Loucy (cell line): ENCODE measurements at regions not wholly inside any gene's neighbourhood (a gene's known extent, or its start where the extent isn't known, plus 50 kb on each side); places are given as distances from the start of the nearest gene placed in this dataset.

Source experiments
- H2AFZ ChIP-seq: fragments of 200-600 bp; sonication (generic); 2 replicates; pipeline ENCODE4 v1.6.0; 2016; ENCODE audit warnings: antibody characterized with exemption, mild to moderate bottlenecking, low read length, moderate library complexity
- H3F3A ChIP-seq: fragments of 200-600 bp; 2 replicates; pipeline ENCODE4 v1.6.0; 2016; ENCODE audit warnings: antibody characterized with exemption, low read depth, mild to moderate bottlenecking
- H3K27me3 ChIP-seq: fragments of 200-600 bp; sonication (generic); 2 replicates; pipeline ENCODE4 v1.6.1; 2014; ENCODE audit warnings: low read length, mild to moderate bottlenecking; ENCODE audit not compliant: insufficient read depth, poor library complexity, severe bottlenecking
- H3K36me3 ChIP-seq: fragments of 200-600 bp; sonication (generic); 2 replicates; pipeline ENCODE4 v1.6.1; 2016; ENCODE audit warnings: low read length; ENCODE audit not compliant: insufficient read depth
- H3K4me1 ChIP-seq: fragments of 200-600 bp; sonication (generic); 2 replicates; pipeline ENCODE4 v1.5.1; 2014; ENCODE audit warnings: low read length, mild to moderate bottlenecking; ENCODE audit not compliant: insufficient read depth, poor library complexity, severe bottlenecking
- H3K4me2 ChIP-seq: fragments of 200-600 bp; sonication (generic); 2 replicates; pipeline ENCODE4 v1.6.0; 2014; ENCODE audit warnings: antibody characterized with exemption, low read length, low read depth, mild to moderate bottlenecking; ENCODE audit not compliant: poor library complexity, severe bottlenecking
- H3K4me3 ChIP-seq: fragments of 200-600 bp; sonication (generic); 2 replicates; pipeline ENCODE4 v1.5.1; 2014; ENCODE audit warnings: low read length, mild to moderate bottlenecking, mixed read lengths; ENCODE audit not compliant: poor library complexity, severe bottlenecking
- H3K79me2 ChIP-seq: fragments of 200-600 bp; sonication (generic); 2 replicates; pipeline ENCODE4 v1.6.1; 2014; ENCODE audit warnings: low read length; ENCODE audit not compliant: insufficient read depth
- H3K9ac ChIP-seq: fragments of 200-600 bp; sonication (generic); 2 replicates; pipeline ENCODE4 v1.6.0; 2014; ENCODE audit warnings: mild to moderate bottlenecking, low read depth, low read length, moderate library complexity; ENCODE audit not compliant: poor library complexity, severe bottlenecking
- H3K9me2 ChIP-seq: fragments of 200-600 bp; sonication (generic); replicated peaks from 2 replicates; pipeline ENCODE4 v1.6.1; 2016; ENCODE audit warnings: low read depth, low read length, mixed read lengths
- H3K9me3 ChIP-seq: fragments of 200-600 bp; sonication (generic); 2 replicates; pipeline ENCODE4 v1.6.1; 2014; ENCODE audit warnings: mild to moderate bottlenecking, antibody characterized with exemption, low read length, low read depth; ENCODE audit not compliant: insufficient read depth
- H4K20me1 ChIP-seq: fragments of 200-600 bp; sonication (generic); 2 replicates; pipeline ENCODE4 v1.6.0; 2014; ENCODE audit warnings: antibody characterized with exemption, low read length, mild to moderate bottlenecking; ENCODE audit not compliant: insufficient read depth, poor library complexity, severe bottlenecking
- EZH2phosphoT487 ChIP-seq: fragments of 200-600 bp; IDR thresholded peaks from 2 replicates; pipeline ENCODE4 v1.6.1; 2018; ENCODE audit warnings: antibody characterized with exemption, mild to moderate bottlenecking, moderate library complexity, borderline replicate concordance
- TF ChIP-seq, protein P1 (sequence below): fragments of 200-600 bp; sonication (generic); conservative IDR thresholded peaks from 2 replicates; pipeline ENCODE4 v1.5.1; 2014; ENCODE audit warnings: mild to moderate bottlenecking, antibody characterized with exemption, low read length

DNA sequence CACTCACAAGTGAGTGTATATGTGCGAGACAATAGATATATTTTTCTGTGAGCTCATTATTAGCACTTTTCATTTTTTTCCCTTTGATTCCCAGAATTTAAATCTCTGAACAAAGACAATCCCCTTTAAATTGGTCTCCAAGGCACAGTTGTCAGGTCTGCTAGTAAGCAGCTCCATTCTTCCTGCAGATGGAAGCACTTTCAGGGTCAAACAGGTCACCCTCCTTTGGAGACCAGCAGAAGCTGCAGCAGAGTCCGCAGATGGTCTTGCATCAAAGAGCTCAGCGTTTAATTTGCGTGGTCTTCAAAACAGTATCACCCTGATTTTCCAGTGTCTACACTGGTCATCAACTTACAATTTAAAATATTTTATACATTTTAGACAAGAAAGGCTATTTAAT is 543.8 kb downstream of the ARL4A start:
- Histone ChIP-seq H2AFZ (no peak overlapping the region), H3K4me3 (no peak overlapping the region), H3F3A (no peaks in the 10 kb centered on the region), H3K27me3 (no peaks in the 10 kb centered on the region), H3K4me1 (no peaks in the 10 kb centered on the region), H3K9me2 (no peaks in the 10 kb centered on the region), H4K20me1 (no peaks in the 10 kb centered on the region), H3K4me2 (no peak overlapping the region), H3K36me3 (no peaks in the 10 kb centered on the region), H3K9ac (no peak overlapping the region), H3K9me3 (no peaks in the 10 kb centered on the region), H3K79me2 (no peaks in the 10 kb centered on the region)
- no peak for TF ChIP-seq EZH2phosphoT487
- TF ChIP-seq, protein P1, sequence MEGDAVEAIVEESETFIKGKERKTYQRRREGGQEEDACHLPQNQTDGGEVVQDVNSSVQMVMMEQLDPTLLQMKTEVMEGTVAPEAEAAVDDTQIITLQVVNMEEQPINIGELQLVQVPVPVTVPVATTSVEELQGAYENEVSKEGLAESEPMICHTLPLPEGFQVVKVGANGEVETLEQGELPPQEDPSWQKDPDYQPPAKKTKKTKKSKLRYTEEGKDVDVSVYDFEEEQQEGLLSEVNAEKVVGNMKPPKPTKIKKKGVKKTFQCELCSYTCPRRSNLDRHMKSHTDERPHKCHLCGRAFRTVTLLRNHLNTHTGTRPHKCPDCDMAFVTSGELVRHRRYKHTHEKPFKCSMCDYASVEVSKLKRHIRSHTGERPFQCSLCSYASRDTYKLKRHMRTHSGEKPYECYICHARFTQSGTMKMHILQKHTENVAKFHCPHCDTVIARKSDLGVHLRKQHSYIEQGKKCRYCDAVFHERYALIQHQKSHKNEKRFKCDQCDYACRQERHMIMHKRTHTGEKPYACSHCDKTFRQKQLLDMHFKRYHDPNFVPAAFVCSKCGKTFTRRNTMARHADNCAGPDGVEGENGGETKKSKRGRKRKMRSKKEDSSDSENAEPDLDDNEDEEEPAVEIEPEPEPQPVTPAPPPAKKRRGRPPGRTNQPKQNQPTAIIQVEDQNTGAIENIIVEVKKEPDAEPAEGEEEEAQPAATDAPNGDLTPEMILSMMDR, result no peak

DNA sequence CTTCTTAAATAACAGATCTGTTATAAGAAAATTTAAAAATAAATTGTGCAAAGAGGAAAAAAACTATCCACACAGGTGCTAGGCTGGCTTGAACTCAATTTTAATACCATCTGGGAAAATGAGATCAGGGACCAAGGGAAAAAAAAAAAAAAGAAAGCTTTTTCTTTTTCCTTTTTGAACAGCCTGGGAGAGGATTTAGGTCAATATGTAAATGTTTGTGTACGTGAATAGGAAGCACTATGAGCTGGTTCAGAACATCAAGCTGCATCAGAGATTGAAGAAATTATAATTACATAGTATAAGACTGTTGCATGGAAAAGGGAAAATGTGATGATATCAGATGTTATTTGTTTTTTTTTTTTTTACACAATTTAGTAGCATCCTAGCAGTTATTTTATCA is 548.0 kb downstream of the ARL4A start:
- Histone ChIP-seq H3K4me3 (no peak overlapping the region), H3K79me2 (no peaks in the 10 kb centered on the region), H3K4me2 (no peak overlapping the region), H3K9ac (no peak overlapping the region), H4K20me1 (no peaks in the 10 kb centered on the region), H3K4me1 (no peaks in the 10 kb centered on the region), H3K36me3 (no peaks in the 10 kb centered on the region), H3K9me2 (no peaks in the 10 kb centered on the region), H3F3A (no peaks in the 10 kb centered on the region), H3K27me3 (no peaks in the 10 kb centered on the region), H2AFZ (no peak overlapping the region), H3K9me3 (no peaks in the 10 kb centered on the region)
- TF ChIP-seq, protein P1, result no peak
- no peak for TF ChIP-seq EZH2phosphoT487

DNA sequence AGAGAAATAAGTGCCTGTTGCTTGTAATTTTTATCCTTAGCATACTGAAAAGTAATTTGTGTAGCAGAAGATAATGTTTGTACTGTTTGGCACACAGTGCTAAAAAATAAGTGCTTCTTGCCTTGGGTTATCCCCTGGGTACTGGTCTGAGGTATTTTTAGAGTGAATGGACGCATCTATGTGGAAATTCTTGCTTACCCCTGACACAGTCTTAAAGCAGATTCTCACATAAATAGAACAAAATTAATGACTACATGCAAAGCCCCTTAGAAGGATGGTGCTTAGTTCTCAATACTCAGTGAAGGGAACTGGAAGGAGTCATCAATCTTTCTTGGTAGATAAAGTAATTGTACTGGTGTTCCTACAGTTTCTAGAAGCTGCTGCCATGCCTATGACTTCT is 548.6 kb downstream of the ARL4A start:
- H3F3A ChIP-seq, result no peaks in the 10 kb centered on the region
- H4K20me1 ChIP-seq, result no peaks in the 10 kb centered on the region
- no peak overlapping the region for H3K9ac ChIP-seq
- H3K4me2 ChIP-seq, result no peak overlapping the region
- no peak overlapping the region for H2AFZ ChIP-seq
- no peak overlapping the region for H3K4me3 ChIP-seq
- H3K9me2 ChIP-seq, result no peaks in the 10 kb centered on the region
- H3K9me3 ChIP-seq, result no peaks in the 10 kb centered on the region
- no peaks in the 10 kb centered on the region for H3K27me3 ChIP-seq
- no peaks in the 10 kb centered on the region for H3K79me2 ChIP-seq
- H3K4me1 ChIP-seq, result no peaks in the 10 kb centered on the region
- no peak for TF ChIP-seq EZH2phosphoT487
- TF ChIP-seq, protein P1, result no peak
- no peaks in the 10 kb centered on the region for H3K36me3 ChIP-seq
